ENCODE measurements at regions not wholly inside any gene's neighbourhood (a gene's known extent, or its start where the extent isn't known, plus 50 kb on each side); places are given as distances from the start of the nearest gene placed in this dataset.

DNA sequence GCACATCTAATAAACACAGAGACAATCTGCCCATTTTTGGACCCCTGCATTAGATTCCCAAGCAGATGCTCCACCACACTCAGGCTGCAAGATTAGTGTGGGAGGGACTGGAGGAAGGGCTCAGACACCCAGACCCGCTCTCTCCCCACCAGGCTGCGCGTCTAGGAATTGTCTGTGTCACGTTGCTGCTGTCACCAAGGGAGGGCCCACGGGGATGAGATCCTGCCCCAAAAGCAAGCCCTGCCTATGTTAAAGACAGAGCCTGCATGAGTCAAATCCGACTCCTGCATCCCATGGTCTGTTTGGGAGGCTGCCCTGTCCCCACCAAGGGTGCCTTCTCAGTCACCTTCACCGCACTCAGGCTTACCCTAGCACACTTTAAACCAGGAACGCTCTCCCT, 114.4 kb upstream of the ZNF507 start:
- TF ChIP-seq, protein P1, sequence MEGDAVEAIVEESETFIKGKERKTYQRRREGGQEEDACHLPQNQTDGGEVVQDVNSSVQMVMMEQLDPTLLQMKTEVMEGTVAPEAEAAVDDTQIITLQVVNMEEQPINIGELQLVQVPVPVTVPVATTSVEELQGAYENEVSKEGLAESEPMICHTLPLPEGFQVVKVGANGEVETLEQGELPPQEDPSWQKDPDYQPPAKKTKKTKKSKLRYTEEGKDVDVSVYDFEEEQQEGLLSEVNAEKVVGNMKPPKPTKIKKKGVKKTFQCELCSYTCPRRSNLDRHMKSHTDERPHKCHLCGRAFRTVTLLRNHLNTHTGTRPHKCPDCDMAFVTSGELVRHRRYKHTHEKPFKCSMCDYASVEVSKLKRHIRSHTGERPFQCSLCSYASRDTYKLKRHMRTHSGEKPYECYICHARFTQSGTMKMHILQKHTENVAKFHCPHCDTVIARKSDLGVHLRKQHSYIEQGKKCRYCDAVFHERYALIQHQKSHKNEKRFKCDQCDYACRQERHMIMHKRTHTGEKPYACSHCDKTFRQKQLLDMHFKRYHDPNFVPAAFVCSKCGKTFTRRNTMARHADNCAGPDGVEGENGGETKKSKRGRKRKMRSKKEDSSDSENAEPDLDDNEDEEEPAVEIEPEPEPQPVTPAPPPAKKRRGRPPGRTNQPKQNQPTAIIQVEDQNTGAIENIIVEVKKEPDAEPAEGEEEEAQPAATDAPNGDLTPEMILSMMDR (IDR thresholded peaks at IDR 0.05) = no peak
- ChIA-PET CTCF (no interaction called here), POLR2A (no interaction called here)
- ATAC-seq = no peak
- Mint-ChIP-seq H3K4me3 (no peak overlapping the region), H3K9me3 (no peaks in the 10 kb centered on the region), H3K27me3 (peaks cover 5% of the 10 kb centered on the region), H3K27ac (no peak overlapping the region), H3K36me3 (ENCODE audit: low read depth) (no peaks in the 10 kb centered on the region), H3K4me1 (ENCODE audit: low read depth) (no peaks in the 10 kb centered on the region)
- intact Hi-C loops (cut with micrococcal nuclease) = no loop called here
- no peak for DNase-seq

GRCh38 chr19:32231691-32232090, 113.7 kb upstream of the ZNF507 start:
- TF ChIP-seq, protein P1 (IDR thresholded peaks at IDR 0.05) = no peak
- ChIA-PET CTCF (no interaction called here), POLR2A (no interaction called here)
- Mint-ChIP-seq H3K9me3 (no peaks in the 10 kb centered on the region), H3K4me3 (no peak overlapping the region), H3K27ac (no peak overlapping the region), H3K27me3 (peaks cover 5% of the 10 kb centered on the region), H3K36me3 (ENCODE audit: low read depth) (no peaks in the 10 kb centered on the region), H3K4me1 (ENCODE audit: low read depth) (no peaks in the 10 kb centered on the region)
- DNase-seq = no peak
- no peak for ATAC-seq
- intact Hi-C loops (cut with micrococcal nuclease) = no loop called here

DNA sequence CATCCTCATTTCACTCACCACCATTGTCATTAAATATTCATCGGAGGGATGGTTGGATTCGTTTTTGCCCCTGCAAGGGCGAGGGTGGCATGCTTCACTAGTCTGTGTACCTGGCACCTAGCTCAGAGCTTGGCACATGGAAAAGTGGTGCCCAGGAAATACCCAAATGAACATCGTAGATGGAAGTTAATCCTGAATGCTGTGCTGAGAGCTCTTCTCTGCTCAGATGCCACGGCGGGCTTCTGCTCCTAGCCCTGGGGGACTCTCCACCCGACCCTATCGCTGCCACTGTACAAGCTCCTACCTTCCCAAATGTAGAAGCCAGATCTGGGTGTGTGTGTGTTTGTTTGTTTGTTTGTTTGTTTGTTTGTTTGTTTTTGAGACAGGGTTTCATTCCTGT, 113.0 kb upstream of the ZNF507 start:
- ChIA-PET CTCF (no interaction called here), POLR2A (no interaction called here)
- no peaks in the 10 kb centered on the region for H3K36me3 Mint-ChIP-seq (ENCODE audit: low read depth)
- H3K27me3 Mint-ChIP-seq = peaks cover 3% of the 10 kb centered on the region
- DNase-seq (no peak), ATAC-seq (no peak)
- H3K27ac Mint-ChIP-seq = no peak overlapping the region
- H3K9me3 Mint-ChIP-seq = no peaks in the 10 kb centered on the region
- intact Hi-C loops (cut with micrococcal nuclease) = no loop called here
- no peak overlapping the region for H3K4me3 Mint-ChIP-seq
- TF ChIP-seq, protein P1 (IDR thresholded peaks at IDR 0.05) = no peak
- no peaks in the 10 kb centered on the region for H3K4me1 Mint-ChIP-seq (ENCODE audit: low read depth)

- H3K9me3 Mint-ChIP-seq = no peaks in the 10 kb centered on the region
These were observed 112.3 kb upstream of the ZNF507 start for GRCh38 chr19:32233091-32233490.

GRCh38 chr19:32233885-32234284, 111.5 kb upstream of the ZNF507 start:
- POLR2A ChIA-PET = no interaction called here
- Mint-ChIP-seq H3K27ac (no peak overlapping the region), H3K4me1 (ENCODE audit: low read depth) (no peaks in the 10 kb centered on the region), H3K9me3 (no peaks in the 10 kb centered on the region), H3K27me3 (no peaks in the 10 kb centered on the region), H3K36me3 (ENCODE audit: low read depth) (no peaks in the 10 kb centered on the region), H3K4me3 (no peak overlapping the region)
- TF ChIP-seq, protein P1 (IDR thresholded peaks at IDR 0.05) = no peak
- intact Hi-C loops (cut with micrococcal nuclease) = no loop called here
- ATAC-seq (no peak), DNase-seq (no peak)
- CTCF ChIA-PET = no interaction called here

More at GRCh38 chr19:32233091-32233490, 112.3 kb upstream of the ZNF507 start:
- Mint-ChIP-seq H3K27me3 (peaks cover 2% of the 10 kb centered on the region), H3K27ac (no peak overlapping the region), H3K4me3 (no peak overlapping the region), H3K4me1 (ENCODE audit: low read depth) (no peaks in the 10 kb centered on the region), H3K36me3 (ENCODE audit: low read depth) (no peaks in the 10 kb centered on the region)
- ATAC-seq (no peak), DNase-seq (no peak)
- ChIA-PET POLR2A (no interaction called here), CTCF (no interaction called here)
- TF ChIP-seq, protein P1 (IDR thresholded peaks at IDR 0.05) = no peak
- intact Hi-C loops (cut with micrococcal nuclease) = no loop called here
